ENCODE measurements at regions not wholly inside any gene's neighbourhood (a gene's known extent, or its start where the extent isn't known, plus 50 kb on each side); places are given as distances from the start of the nearest gene placed in this dataset.

DNA sequence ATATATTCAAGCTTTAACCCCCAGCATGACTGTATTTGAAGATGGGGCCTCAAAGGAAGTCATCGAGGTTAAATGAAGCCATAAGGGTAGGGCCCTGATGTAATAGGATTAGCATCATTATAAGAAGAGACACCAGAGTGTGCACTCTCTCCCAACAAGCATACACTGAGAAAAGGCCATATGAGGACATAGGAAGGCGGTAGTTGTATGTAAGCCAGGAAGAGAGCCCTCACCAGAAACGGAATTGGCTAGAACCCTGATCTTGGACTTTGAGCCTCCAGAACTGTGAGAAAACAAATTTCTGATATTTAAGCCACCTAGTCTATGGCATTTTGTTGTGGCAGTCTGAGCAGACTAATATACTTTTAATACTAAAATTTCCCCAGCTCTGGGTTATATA, 150.1 kb upstream of the STXBP5 start (continued):
- TF ChIP-seq PAXIP1 (CRISPR knock-in tag; conservative IDR thresholded peaks at IDR 0.05) (peak; percentile 23; the same call in 1 of the 2 replicates), CTCF (CRISPR knock-in tag; IDR thresholded peaks at IDR 0.05) (0 out of 2 replicates have a peak, but pooled peaks have one; percentile 5), GABPA (IDR thresholded peaks at IDR 0.05; ENCODE audit: low read depth, low read length) (no peak), GABPA (CRISPR knock-in tag; IDR thresholded peaks at IDR 0.05; ENCODE audit: low read depth) (0 out of 2 replicates have a peak, but pooled peaks have one; percentile 26), ZKSCAN8 (CRISPR knock-in tag; IDR thresholded peaks at IDR 0.05; ENCODE audit: borderline replicate concordance) (no peak), ZNF546 (CRISPR knock-in tag; conservative IDR thresholded peaks at IDR 0.05) (no peak), HMGXB4 (CRISPR knock-in tag; IDR thresholded peaks at IDR 0.05; ENCODE audit: borderline replicate concordance in 1 of 2, low read depth in 1 of 2) (no peak), ZNF589 (CRISPR knock-in tag; conservative IDR thresholded peaks at IDR 0.05) (no peak), ZNF724P (CRISPR knock-in tag; IDR thresholded peaks at IDR 0.05; ENCODE audit: borderline replicate concordance) (no peak), MED1 (CRISPR knock-in tag; IDR thresholded peaks at IDR 0.05) (peak; percentile 20; the same call in 1 of the 2 replicates), CREB3 (CRISPR knock-in tag; IDR thresholded peaks at IDR 0.05) (no peak), ZNF205 (CRISPR knock-in tag; IDR thresholded peaks at IDR 0.05) (no peak)
- TF ChIP-seq, protein P1, sequence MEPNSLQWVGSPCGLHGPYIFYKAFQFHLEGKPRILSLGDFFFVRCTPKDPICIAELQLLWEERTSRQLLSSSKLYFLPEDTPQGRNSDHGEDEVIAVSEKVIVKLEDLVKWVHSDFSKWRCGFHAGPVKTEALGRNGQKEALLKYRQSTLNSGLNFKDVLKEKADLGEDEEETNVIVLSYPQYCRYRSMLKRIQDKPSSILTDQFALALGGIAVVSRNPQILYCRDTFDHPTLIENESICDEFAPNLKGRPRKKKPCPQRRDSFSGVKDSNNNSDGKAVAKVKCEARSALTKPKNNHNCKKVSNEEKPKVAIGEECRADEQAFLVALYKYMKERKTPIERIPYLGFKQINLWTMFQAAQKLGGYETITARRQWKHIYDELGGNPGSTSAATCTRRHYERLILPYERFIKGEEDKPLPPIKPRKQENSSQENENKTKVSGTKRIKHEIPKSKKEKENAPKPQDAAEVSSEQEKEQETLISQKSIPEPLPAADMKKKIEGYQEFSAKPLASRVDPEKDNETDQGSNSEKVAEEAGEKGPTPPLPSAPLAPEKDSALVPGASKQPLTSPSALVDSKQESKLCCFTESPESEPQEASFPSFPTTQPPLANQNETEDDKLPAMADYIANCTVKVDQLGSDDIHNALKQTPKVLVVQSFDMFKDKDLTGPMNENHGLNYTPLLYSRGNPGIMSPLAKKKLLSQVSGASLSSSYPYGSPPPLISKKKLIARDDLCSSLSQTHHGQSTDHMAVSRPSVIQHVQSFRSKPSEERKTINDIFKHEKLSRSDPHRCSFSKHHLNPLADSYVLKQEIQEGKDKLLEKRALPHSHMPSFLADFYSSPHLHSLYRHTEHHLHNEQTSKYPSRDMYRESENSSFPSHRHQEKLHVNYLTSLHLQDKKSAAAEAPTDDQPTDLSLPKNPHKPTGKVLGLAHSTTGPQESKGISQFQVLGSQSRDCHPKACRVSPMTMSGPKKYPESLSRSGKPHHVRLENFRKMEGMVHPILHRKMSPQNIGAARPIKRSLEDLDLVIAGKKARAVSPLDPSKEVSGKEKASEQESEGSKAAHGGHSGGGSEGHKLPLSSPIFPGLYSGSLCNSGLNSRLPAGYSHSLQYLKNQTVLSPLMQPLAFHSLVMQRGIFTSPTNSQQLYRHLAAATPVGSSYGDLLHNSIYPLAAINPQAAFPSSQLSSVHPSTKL (CRISPR knock-in tag; IDR thresholded peaks at IDR 0.05) = peak; percentile 31; the same call in 1 of the 2 replicates
- TF ChIP-seq, protein P2, sequence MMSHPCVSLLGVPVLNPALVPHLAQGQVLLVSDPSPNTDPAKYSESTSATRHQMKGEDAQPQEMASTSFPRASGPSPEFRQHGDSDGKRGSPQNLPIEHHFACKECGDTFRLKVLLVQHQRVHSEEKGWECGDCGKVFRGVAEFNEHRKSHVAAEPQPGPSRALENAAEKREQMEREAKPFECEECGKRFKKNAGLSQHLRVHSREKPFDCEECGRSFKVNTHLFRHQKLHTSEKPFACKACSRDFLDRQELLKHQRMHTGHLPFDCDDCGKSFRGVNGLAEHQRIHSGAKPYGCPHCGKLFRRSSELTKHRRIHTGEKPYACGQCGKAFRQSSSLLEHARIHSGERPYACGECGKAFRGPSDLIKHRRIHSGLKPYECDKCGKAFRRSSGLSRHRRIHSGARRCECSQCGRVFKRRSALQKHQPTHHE (CRISPR knock-in tag; IDR thresholded peaks at IDR 0.05; ENCODE audit: borderline replicate concordance) = no peak
